GM23338 (cell line): ENCODE measurements at regions not wholly inside any gene's neighbourhood (a gene's known extent, or its start where the extent isn't known, plus 50 kb on each side); places are given as distances from the start of the nearest gene placed in this dataset.

Source experiments
- ATAC-seq: fragments of 200-7000 bp; cut with Tn5 transposase; 3 replicates; pipeline ENCODE4 v1.9.1; 2020
- DNase-seq: peaks from one replicate; pipeline ENCODE4 v3.0.0-alpha.2; 2015; ENCODE audit warnings: low spot score
- H2AFZ ChIP-seq: fragments of 200-600 bp; sonication (generic); 2 replicates; pipeline ENCODE4 v1.8.0; 2016; ENCODE audit warnings: antibody characterized with exemption, mild to moderate bottlenecking, moderate library complexity
- H3F3A ChIP-seq: fragments of 200-600 bp; sonication (generic); replicated peaks from 2 replicates; pipeline ENCODE4 v1.8.0; 2017; ENCODE audit warnings: antibody characterized with exemption, mixed run types, low read depth
- H3K27ac ChIP-seq: fragments of 200-600 bp; sonication (generic); 2 replicates; pipeline ENCODE4 v1.6.1; 2016; ENCODE audit warnings: low read depth
- H3K27me3 ChIP-seq: fragments of 200-600 bp; sonication (generic); 2 replicates; pipeline ENCODE4 v1.8.0; 2016; ENCODE audit warnings: mild to moderate bottlenecking, mixed run types, moderate library complexity; ENCODE audit not compliant: insufficient read depth
- H3K36me3 ChIP-seq: fragments of 200-600 bp; sonication (generic); 2 replicates; pipeline ENCODE4 v1.8.0; 2016; ENCODE audit warnings: mild to moderate bottlenecking; ENCODE audit not compliant: insufficient read depth
- H3K4me1 ChIP-seq: fragments of 200-600 bp; sonication (generic); 2 replicates; pipeline ENCODE4 v1.8.0; 2016; ENCODE audit warnings: mild to moderate bottlenecking, moderate library complexity; ENCODE audit not compliant: insufficient read depth
- H3K4me2 ChIP-seq: fragments of 200-600 bp; sonication (generic); 2 replicates; pipeline ENCODE4 v1.7.1; 2017; ENCODE audit warnings: mixed run types
- H3K4me3 ChIP-seq: fragments of 200-600 bp; sonication (generic); 2 replicates; pipeline ENCODE4 v1.6.1; 2016; ENCODE audit warnings: mixed run types
- H3K79me2 ChIP-seq: fragments of 200-600 bp; sonication (generic); replicated peaks from 2 replicates; pipeline ENCODE4 v1.8.0; 2017; ENCODE audit warnings: mild to moderate bottlenecking; ENCODE audit not compliant: insufficient read depth
- H3K9me2 ChIP-seq: fragments of 200-600 bp; sonication (generic); 2 replicates; pipeline ENCODE4 v1.8.0; 2017; ENCODE audit not compliant: insufficient read depth
- H4K20me1 ChIP-seq: fragments of 200-600 bp; sonication (generic); replicated peaks from 2 replicates; pipeline ENCODE4 v1.8.0; 2017; ENCODE audit warnings: mild to moderate bottlenecking; ENCODE audit not compliant: insufficient read depth
- H3K27ac Mint-ChIP-seq: 2 replicates; pipeline ENCODE4 v1.8.0; 2020; ENCODE audit warnings: inconsistent platforms, mild to moderate bottlenecking, moderate library complexity, mixed read lengths
- H3K27me3 Mint-ChIP-seq: 3 replicates; pipeline ENCODE4 v1.8.0; 2022; ENCODE audit warnings: low read depth, mild to moderate bottlenecking, moderate library complexity, mixed read lengths, inconsistent platforms; ENCODE audit not compliant: insufficient read depth, poor library complexity
- H3K36me3 Mint-ChIP-seq: 3 replicates; pipeline ENCODE4 v1.8.0; 2021; ENCODE audit warnings: low read depth, mild to moderate bottlenecking, inconsistent platforms, moderate library complexity, mixed read lengths
- H3K4me1 Mint-ChIP-seq: 3 replicates; pipeline ENCODE4 v1.8.0; 2020; ENCODE audit warnings: mild to moderate bottlenecking, inconsistent platforms, mixed read lengths
- H3K4me3 Mint-ChIP-seq: 3 replicates; pipeline ENCODE4 v1.8.0; 2021; ENCODE audit warnings: moderate library complexity, mild to moderate bottlenecking, inconsistent platforms, mixed read lengths
- H3K9me3 Mint-ChIP-seq: 3 replicates; pipeline ENCODE4 v1.8.0; 2020; ENCODE audit warnings: moderate library complexity, mild to moderate bottlenecking, inconsistent platforms, mixed read lengths
- EZH2 ChIP-seq: fragments of 200-600 bp; sonication (generic); IDR thresholded peaks from one replicate; pipeline ENCODE4 v1.8.0; 2017; ENCODE audit warnings: antibody characterized with exemption, mild to moderate bottlenecking, low read depth; ENCODE audit not compliant: unreplicated experiment
- EZH2phosphoT487 ChIP-seq: fragments of 200-600 bp; sonication (generic); IDR thresholded peaks from one replicate; pipeline ENCODE4 v1.8.1; 2018; ENCODE audit warnings: antibody characterized with exemption; ENCODE audit not compliant: unreplicated experiment
- JUNB ChIP-seq: IDR thresholded peaks from one replicate; pipeline ENCODE4 v1.6.1; 2016; ENCODE audit warnings: antibody characterized with exemption; ENCODE audit not compliant: unreplicated experiment
- NANOG ChIP-seq: IDR thresholded peaks from 2 replicates; pipeline ENCODE4 v1.6.1; 2016; ENCODE audit warnings: antibody characterized with exemption, borderline replicate concordance
- ZNF114 ChIP-seq: fragments of 250-450 bp; sonication (Bioruptor Pico); IDR thresholded peaks from 2 replicates; pipeline ENCODE4 v1.5.0; 2020; ENCODE audit warnings: mild to moderate bottlenecking, moderate library complexity
- TF ChIP-seq, protein P1 (sequence below): IDR thresholded peaks from 2 replicates; pipeline ENCODE4 v1.6.1; 2016; ENCODE audit warnings: antibody characterized with exemption
- TF ChIP-seq, protein P2 (sequence below): fragments of 250-450 bp; sonication (Bioruptor Pico); IDR thresholded peaks from 2 replicates; pipeline ENCODE4 v1.5.0; 2020; ENCODE audit warnings: mild to moderate bottlenecking, moderate library complexity

DNA sequence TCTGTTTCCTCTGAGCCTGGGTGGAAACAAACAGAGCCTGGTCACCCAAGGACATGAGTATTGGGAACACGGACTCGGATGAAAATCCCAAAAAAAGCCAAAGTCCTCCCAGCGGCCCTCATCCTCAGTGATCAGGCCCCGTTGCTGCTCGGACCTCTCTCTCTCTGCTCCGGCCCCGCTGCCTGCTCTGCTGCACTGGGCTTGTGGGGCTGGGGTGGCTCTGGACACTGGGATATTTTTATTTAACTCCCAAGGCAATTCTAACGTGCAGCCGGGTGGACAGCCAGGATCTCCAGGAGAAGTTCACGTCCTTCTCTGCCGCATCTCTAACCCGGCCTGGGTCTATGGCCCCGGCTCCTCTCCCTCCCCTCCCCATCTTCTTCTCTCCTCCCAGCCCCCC lies 280.9 kb upstream of the TNRC6C start:
- Histone ChIP-seq H3K4me3 (no peak overlapping the region), H3K9me2 (no peaks in the 10 kb centered on the region), H2AFZ (peak overlapping the region; percentile 69; the same call in 1 of the 2 replicates), H3K27ac (no peak overlapping the region), H3F3A (no peaks in the 10 kb centered on the region), H3K79me2 (no peaks in the 10 kb centered on the region), H3K36me3 (no peaks in the 10 kb centered on the region), H3K4me1 (no peaks in the 10 kb centered on the region), H4K20me1 (no peaks in the 10 kb centered on the region), H3K4me2 (no peak overlapping the region), H3K27me3 (no peaks in the 10 kb centered on the region)
- Mint-ChIP-seq H3K27ac (no peak overlapping the region), H3K9me3 (no peaks in the 10 kb centered on the region; the same call in 2 of the 3 replicates), H3K4me1 (peaks cover 14% of the 10 kb centered on the region), H3K27me3 (peaks cover 5% of the 10 kb centered on the region), H3K4me3 (no peak overlapping the region), H3K36me3 (no peaks in the 10 kb centered on the region; the same call in 2 of the 3 replicates)
- ATAC-seq (no peak), DNase-seq (no peak)
- TF ChIP-seq, protein P1, sequence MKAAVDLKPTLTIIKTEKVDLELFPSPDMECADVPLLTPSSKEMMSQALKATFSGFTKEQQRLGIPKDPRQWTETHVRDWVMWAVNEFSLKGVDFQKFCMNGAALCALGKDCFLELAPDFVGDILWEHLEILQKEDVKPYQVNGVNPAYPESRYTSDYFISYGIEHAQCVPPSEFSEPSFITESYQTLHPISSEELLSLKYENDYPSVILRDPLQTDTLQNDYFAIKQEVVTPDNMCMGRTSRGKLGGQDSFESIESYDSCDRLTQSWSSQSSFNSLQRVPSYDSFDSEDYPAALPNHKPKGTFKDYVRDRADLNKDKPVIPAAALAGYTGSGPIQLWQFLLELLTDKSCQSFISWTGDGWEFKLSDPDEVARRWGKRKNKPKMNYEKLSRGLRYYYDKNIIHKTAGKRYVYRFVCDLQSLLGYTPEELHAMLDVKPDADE, result no peak
- no peak for TF ChIP-seq JUNB
- no peak for TF ChIP-seq EZH2phosphoT487
- TF ChIP-seq NANOG, result no peak

DNA sequence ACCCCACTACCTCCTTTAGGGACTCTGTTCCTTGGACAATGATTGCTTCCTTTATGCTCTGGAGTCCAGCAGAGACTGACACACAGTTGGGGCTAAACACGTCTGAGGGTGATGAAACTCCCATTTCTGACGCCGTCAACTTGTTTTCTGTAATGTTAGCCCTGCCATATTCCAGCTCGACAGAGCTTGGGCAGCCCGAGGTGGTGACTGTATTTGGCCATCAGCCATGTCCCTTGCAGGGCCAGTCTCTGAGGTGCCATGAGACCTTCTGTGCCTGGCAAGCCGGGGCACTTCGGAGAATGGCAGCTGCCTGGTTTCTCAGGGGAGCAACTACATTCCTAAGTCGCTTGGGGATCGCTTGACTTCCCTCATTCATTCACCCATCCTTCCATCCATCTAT lies 278.9 kb upstream of the TNRC6C start:
- Mint-ChIP-seq H3K9me3 (no peaks in the 10 kb centered on the region; the same call in 1 of the 3 replicates), H3K4me1 (peaks cover 21% of the 10 kb centered on the region), H3K27ac (no peak overlapping the region), H3K36me3 (no peaks in the 10 kb centered on the region), H3K4me3 (no peak overlapping the region), H3K27me3 (peaks cover 5% of the 10 kb centered on the region)
- Histone ChIP-seq H3K9me2 (no peaks in the 10 kb centered on the region), H3F3A (0 out of 2 replicates have a peak, but pooled peaks cover 2% of the 10 kb centered on the region), H3K36me3 (no peaks in the 10 kb centered on the region), H3K27me3 (no peaks in the 10 kb centered on the region), H3K4me2 (no peak overlapping the region), H3K4me1 (peaks cover 6% of the 10 kb centered on the region), H3K27ac (no peak overlapping the region), H2AFZ (no peak overlapping the region), H3K4me3 (no peak overlapping the region), H4K20me1 (no peaks in the 10 kb centered on the region), H3K79me2 (no peaks in the 10 kb centered on the region)
- TF ChIP-seq ZNF114 (CRISPR knock-in tag), result no peak
- ATAC-seq (no peak), DNase-seq (no peak)

DNA sequence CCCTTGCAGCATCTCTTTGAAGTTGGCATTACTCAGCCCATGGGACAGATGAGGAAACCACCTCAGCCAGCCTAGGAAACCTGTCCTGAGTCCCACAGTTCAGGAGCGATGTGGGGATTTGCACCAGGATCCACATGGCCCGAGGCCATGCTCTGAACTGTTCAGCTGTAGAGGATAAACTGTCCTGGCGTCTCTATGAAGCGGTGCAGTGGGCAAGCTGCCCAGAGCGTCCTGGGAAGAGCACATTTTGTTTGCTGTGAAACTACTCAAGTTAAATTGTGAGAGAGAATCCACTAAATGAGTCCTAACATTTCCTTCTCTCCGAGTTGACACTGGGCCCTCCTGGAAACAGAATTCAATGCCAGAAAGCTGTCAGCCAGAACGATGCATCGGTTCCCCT lies 276.6 kb upstream of the TNRC6C start:
- H3K27ac Mint-ChIP-seq, result no peak overlapping the region
- H3K79me2 ChIP-seq, result no peaks in the 10 kb centered on the region
- DNase-seq (no peak), ATAC-seq (no peak)
- H3K9me3 Mint-ChIP-seq, result no peaks in the 10 kb centered on the region; the same call in 1 of the 3 replicates
- no peaks in the 10 kb centered on the region for H3K36me3 Mint-ChIP-seq
- no peaks in the 10 kb centered on the region for H3K27me3 ChIP-seq
- H3K9me2 ChIP-seq, result 0 out of 2 replicates have a peak, but pooled peaks cover under 1% of the 10 kb centered on the region
- peaks cover 13% of the 10 kb centered on the region for H3K4me1 ChIP-seq
- H3K27ac ChIP-seq, result no peak overlapping the region
- H4K20me1 ChIP-seq, result no peaks in the 10 kb centered on the region
- H2AFZ ChIP-seq, result no peak overlapping the region
- no peak overlapping the region for H3K4me3 ChIP-seq
- no peaks in the 10 kb centered on the region for H3K36me3 ChIP-seq
- H3K4me2 ChIP-seq, result no peak overlapping the region
- peaks cover 29% of the 10 kb centered on the region for H3K4me1 Mint-ChIP-seq
- TF ChIP-seq EZH2, result no peak
- TF ChIP-seq, protein P2, sequence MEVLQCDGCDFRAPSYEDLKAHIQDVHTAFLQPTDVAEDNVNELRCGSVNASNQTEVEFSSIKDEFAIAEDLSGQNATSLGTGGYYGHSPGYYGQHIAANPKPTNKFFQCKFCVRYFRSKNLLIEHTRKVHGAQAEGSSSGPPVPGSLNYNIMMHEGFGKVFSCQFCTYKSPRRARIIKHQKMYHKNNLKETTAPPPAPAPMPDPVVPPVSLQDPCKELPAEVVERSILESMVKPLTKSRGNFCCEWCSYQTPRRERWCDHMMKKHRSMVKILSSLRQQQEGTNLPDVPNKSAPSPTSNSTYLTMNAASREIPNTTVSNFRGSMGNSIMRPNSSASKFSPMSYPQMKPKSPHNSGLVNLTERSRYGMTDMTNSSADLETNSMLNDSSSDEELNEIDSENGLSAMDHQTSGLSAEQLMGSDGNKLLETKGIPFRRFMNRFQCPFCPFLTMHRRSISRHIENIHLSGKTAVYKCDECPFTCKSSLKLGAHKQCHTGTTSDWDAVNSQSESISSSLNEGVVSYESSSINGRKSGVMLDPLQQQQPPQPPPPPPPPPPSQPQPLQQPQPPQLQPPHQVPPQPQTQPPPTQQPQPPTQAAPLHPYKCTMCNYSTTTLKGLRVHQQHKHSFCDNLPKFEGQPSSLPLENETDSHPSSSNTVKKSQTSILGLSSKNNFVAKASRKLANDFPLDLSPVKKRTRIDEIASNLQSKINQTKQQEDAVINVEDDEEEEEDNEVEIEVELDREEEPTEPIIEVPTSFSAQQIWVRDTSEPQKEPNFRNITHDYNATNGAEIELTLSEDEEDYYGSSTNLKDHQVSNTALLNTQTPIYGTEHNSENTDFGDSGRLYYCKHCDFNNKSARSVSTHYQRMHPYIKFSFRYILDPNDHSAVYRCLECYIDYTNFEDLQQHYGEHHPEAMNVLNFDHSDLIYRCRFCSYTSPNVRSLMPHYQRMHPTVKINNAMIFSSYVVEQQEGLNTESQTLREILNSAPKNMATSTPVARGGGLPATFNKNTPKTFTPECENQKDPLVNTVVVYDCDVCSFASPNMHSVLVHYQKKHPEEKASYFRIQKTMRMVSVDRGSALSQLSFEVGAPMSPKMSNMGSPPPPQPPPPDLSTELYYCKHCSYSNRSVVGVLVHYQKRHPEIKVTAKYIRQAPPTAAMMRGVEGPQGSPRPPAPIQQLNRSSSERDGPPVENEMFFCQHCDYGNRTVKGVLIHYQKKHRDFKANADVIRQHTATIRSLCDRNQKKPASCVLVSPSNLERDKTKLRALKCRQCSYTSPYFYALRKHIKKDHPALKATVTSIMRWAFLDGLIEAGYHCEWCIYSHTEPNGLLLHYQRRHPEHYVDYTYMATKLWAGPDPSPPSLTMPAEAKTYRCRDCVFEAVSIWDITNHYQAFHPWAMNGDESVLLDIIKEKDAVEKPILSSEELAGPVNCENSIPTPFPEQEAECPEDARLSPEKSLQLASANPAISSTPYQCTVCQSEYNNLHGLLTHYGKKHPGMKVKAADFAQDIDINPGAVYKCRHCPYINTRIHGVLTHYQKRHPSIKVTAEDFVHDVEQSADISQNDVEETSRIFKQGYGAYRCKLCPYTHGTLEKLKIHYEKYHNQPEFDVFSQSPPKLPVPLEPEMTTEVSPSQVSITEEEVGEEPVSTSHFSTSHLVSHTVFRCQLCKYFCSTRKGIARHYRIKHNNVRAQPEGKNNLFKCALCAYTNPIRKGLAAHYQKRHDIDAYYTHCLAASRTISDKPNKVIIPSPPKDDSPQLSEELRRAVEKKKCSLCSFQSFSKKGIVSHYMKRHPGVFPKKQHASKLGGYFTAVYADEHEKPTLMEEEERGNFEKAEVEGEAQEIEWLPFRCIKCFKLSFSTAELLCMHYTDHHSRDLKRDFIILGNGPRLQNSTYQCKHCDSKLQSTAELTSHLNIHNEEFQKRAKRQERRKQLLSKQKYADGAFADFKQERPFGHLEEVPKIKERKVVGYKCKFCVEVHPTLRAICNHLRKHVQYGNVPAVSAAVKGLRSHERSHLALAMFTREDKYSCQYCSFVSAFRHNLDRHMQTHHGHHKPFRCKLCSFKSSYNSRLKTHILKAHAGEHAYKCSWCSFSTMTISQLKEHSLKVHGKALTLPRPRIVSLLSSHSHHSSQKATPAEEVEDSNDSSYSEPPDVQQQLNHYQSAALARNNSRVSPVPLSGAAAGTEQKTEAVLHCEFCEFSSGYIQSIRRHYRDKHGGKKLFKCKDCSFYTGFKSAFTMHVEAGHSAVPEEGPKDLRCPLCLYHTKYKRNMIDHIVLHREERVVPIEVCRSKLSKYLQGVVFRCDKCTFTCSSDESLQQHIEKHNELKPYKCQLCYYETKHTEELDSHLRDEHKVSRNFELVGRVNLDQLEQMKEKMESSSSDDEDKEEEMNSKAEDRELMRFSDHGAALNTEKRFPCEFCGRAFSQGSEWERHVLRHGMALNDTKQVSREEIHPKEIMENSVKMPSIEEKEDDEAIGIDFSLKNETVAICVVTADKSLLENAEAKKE (CRISPR knock-in tag), result no peak
- TF ChIP-seq ZNF114 (CRISPR knock-in tag), result no peak
- H3K4me3 Mint-ChIP-seq, result no peak overlapping the region
- H3F3A ChIP-seq, result 0 out of 2 replicates have a peak, but pooled peaks cover 7% of the 10 kb centered on the region
- H3K27me3 Mint-ChIP-seq, result peaks cover 5% of the 10 kb centered on the region
